Panc1 (cell line): ENCODE measurements at regions not wholly inside any gene's neighbourhood (a gene's known extent, or its start where the extent isn't known, plus 50 kb on each side); places are given as distances from the start of the nearest gene placed in this dataset.

Source experiments
- ATAC-seq: fragments of 200-7000 bp; cut with Tn5 transposase; 2 replicates; pipeline ENCODE4 v1.9.1; 2020; ENCODE audit warnings: mild to moderate bottlenecking, moderate library complexity
- BruUV-seq: library from RNA; stranded (reverse); fragments of 400-500 nt; replicated peaks from 2 replicates; lab custom pipeline; 2021; lab: Mats Ljungman, UMichigan
- CTCF ChIA-PET: fragments of 300-600 bp; sonication (Branson Sonifier 250); formaldehyde crosslinking; loops from one replicate; lab custom pipeline; 2022; ENCODE audit warnings: antibody characterized with exemption; lab: Charles Lee
- POLR2A ChIA-PET: fragments of 300-600 bp; sonication (Branson Sonifier 250); formaldehyde crosslinking; loops from one replicate; lab custom pipeline; 2022; ENCODE audit warnings: antibody characterized with exemption; lab: Charles Lee
- DNase-seq: peaks from one replicate; pipeline ENCODE4 v3.0.0-alpha.2; 2010; ENCODE audit warnings: low read depth, low spot score
- H3K27ac ChIP-seq: 2 replicates; pipeline ENCODE4 v1.5.1; 2011; ENCODE audit warnings: mild to moderate bottlenecking, low read length, inconsistent platforms
- H3K27me3 ChIP-seq: fragments of 200-500 bp; sonication (Bioruptor generic); 2 replicates; pipeline ENCODE4 v1.6.0; 2014; ENCODE audit warnings: low read length, inconsistent platforms; ENCODE audit not compliant: control insufficient read depth, insufficient read depth
- H3K36me3 ChIP-seq: fragments of 200-500 bp; sonication (Bioruptor generic); 2 replicates; pipeline ENCODE4 v1.5.1; 2014; ENCODE audit warnings: inconsistent platforms, mild to moderate bottlenecking, low read length, moderate library complexity; ENCODE audit not compliant: control insufficient read depth, insufficient read depth
- H3K4me1 ChIP-seq: 2 replicates; pipeline ENCODE4 v1.5.1; 2011; ENCODE audit warnings: inconsistent platforms, mild to moderate bottlenecking, low read length, moderate library complexity; ENCODE audit not compliant: control insufficient read depth, insufficient read depth
- H3K4me3 ChIP-seq, 2 experiments: 2 replicates each; pipeline ENCODE4 v1.5.1; 2011 to 2012; ENCODE audit warnings: low read depth in 2 of 2, low read length in 2 of 2, mild to moderate bottlenecking in 2 of 2, inconsistent platforms in 1 of 2, moderate library complexity in 1 of 2
- H3K9me3 ChIP-seq: fragments of 200-500 bp; sonication (Bioruptor generic); 2 replicates; pipeline ENCODE4 v1.5.1; 2014; ENCODE audit warnings: low read depth, mild to moderate bottlenecking, inconsistent platforms, low read length, moderate library complexity; ENCODE audit not compliant: control insufficient read depth, insufficient read depth
- POLR2AphosphoS5 ChIP-seq: IDR thresholded peaks from 2 replicates; pipeline ENCODE4 v1.6.1; 2012; ENCODE audit warnings: mild to moderate bottlenecking, low read depth, low read length, moderate library complexity
- SIN3A ChIP-seq: IDR thresholded peaks from 2 replicates; pipeline ENCODE4 v1.6.1; 2012; ENCODE audit warnings: low read depth, mild to moderate bottlenecking, low read length, moderate library complexity, borderline replicate concordance; ENCODE audit not compliant: insufficient read depth
- TCF7L2 ChIP-seq: IDR thresholded peaks from 2 replicates; pipeline ENCODE4 v1.6.1; 2011; ENCODE audit warnings: mild to moderate bottlenecking, low read depth, low read length, inconsistent platforms
- in situ Hi-C: cut with HindIII; loops from 2 replicates; pipeline ENCODE4 v1.10.0; 2016; ENCODE audit warnings: low sequenced_read_pairs, low pct_unique_long_range_greater_than_20kb
- intact Hi-C: fragments of 100-400 bp; cut with micrococcal nuclease; formaldehyde crosslinking; loops from one replicate; pipeline ENCODE4 v1.10.0; 2022; ENCODE audit not compliant: unreplicated experiment
- TF ChIP-seq, protein P1 (sequence below): fragments of 450-650 bp; IDR thresholded peaks from 2 replicates; pipeline ENCODE4 v1.5.1; 2017; ENCODE audit warnings: mild to moderate bottlenecking
- TF ChIP-seq, protein P2 (sequence below), 2 experiments: IDR thresholded peaks; 2 replicates each; pipeline ENCODE4 v1.6.1; 2011 to 2012; ENCODE audit warnings: low read depth in 2 of 2, control low read depth in 1 of 2, low read length in 1 of 2, mild to moderate bottlenecking in 1 of 2, moderate library complexity in 1 of 2; ENCODE audit not compliant: insufficient read depth in 1 of 2

DNA sequence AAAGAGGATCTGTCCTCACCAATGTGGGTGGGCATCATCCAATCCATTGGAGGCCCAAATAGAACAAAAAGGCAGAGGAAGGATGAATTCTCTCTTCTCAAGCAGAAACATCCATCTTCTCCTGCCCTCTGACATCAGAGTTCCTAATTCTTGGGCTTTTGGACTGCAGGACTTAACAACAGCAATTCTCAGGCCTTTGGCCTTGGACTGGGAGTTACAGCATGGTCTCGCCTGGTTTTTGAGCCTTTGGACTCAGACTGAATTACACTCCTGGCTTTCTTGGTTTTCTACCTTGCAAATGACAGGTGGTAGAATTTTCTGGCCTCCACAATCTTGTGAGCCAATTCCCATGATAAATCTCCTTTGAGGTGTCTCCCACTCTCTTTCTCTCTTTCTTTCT is 60.5 kb upstream of the CD180 start:
- H3K9me3 ChIP-seq = no peaks in the 10 kb centered on the region; the same call in 1 of the 2 replicates
- ATAC-seq = no peak
- no peaks in the 10 kb centered on the region for H3K4me1 ChIP-seq
- intact Hi-C loops = no loop called here
- H3K27ac ChIP-seq = no peak overlapping the region
- in situ Hi-C loops = no loop called here
- no peak for TF ChIP-seq POLR2AphosphoS5
- TF ChIP-seq, protein P1, sequence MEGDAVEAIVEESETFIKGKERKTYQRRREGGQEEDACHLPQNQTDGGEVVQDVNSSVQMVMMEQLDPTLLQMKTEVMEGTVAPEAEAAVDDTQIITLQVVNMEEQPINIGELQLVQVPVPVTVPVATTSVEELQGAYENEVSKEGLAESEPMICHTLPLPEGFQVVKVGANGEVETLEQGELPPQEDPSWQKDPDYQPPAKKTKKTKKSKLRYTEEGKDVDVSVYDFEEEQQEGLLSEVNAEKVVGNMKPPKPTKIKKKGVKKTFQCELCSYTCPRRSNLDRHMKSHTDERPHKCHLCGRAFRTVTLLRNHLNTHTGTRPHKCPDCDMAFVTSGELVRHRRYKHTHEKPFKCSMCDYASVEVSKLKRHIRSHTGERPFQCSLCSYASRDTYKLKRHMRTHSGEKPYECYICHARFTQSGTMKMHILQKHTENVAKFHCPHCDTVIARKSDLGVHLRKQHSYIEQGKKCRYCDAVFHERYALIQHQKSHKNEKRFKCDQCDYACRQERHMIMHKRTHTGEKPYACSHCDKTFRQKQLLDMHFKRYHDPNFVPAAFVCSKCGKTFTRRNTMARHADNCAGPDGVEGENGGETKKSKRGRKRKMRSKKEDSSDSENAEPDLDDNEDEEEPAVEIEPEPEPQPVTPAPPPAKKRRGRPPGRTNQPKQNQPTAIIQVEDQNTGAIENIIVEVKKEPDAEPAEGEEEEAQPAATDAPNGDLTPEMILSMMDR = no peak
- POLR2A ChIA-PET = no interaction called here
- H3K4me3 ChIP-seq = no peak overlapping the region
- no peaks in the 10 kb centered on the region; the same call in 1 of the 2 replicates for H3K36me3 ChIP-seq
- no peak for DNase-seq
- no peaks in the 10 kb centered on the region for H3K27me3 ChIP-seq
- no TSS peak for BruUV-seq
- CTCF ChIA-PET = no interaction called here

DNA sequence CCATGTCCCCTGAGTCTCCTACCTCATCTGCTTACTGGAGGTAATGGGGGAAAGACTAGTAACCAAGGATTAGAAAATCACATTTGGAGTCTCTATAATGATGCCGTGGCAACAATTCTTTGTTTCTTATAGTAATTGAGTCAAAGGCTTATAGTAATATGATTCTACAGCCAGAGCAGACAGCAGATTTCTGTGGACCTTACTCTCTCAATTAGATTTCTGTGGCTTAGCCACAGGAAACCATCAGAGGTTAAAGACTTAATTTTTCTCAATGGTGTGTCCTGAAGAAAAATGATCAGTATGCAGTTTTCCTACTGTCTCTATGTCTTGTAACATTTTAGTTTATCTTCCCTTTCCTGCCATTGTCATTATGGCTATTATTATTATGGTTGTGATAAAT is 59.3 kb upstream of the CD180 start:
- H3K4me1 ChIP-seq = no peaks in the 10 kb centered on the region
- no peak overlapping the region for H3K4me3 ChIP-seq
- intact Hi-C loops = no loop called here
- ChIA-PET POLR2A (no interaction called here), CTCF (no interaction called here)
- no peaks in the 10 kb centered on the region; the same call in 1 of the 2 replicates for H3K36me3 ChIP-seq
- in situ Hi-C loops = no loop called here
- TF ChIP-seq SIN3A (no peak), TCF7L2 (no peak), POLR2AphosphoS5 (no peak)
- TF ChIP-seq, protein P2, sequence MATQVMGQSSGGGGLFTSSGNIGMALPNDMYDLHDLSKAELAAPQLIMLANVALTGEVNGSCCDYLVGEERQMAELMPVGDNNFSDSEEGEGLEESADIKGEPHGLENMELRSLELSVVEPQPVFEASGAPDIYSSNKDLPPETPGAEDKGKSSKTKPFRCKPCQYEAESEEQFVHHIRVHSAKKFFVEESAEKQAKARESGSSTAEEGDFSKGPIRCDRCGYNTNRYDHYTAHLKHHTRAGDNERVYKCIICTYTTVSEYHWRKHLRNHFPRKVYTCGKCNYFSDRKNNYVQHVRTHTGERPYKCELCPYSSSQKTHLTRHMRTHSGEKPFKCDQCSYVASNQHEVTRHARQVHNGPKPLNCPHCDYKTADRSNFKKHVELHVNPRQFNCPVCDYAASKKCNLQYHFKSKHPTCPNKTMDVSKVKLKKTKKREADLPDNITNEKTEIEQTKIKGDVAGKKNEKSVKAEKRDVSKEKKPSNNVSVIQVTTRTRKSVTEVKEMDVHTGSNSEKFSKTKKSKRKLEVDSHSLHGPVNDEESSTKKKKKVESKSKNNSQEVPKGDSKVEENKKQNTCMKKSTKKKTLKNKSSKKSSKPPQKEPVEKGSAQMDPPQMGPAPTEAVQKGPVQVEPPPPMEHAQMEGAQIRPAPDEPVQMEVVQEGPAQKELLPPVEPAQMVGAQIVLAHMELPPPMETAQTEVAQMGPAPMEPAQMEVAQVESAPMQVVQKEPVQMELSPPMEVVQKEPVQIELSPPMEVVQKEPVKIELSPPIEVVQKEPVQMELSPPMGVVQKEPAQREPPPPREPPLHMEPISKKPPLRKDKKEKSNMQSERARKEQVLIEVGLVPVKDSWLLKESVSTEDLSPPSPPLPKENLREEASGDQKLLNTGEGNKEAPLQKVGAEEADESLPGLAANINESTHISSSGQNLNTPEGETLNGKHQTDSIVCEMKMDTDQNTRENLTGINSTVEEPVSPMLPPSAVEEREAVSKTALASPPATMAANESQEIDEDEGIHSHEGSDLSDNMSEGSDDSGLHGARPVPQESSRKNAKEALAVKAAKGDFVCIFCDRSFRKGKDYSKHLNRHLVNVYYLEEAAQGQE (IDR thresholded peaks at IDR 0.05; ENCODE audit: insufficient read depth in 1 of 2, low read depth in 2 of 2, low read length in 1 of 2) = no peak
- TF ChIP-seq, protein P1 = no peak
- H3K27me3 ChIP-seq = no peaks in the 10 kb centered on the region
- BruUV-seq = no TSS peak
- no peak overlapping the region for H3K27ac ChIP-seq
- ATAC-seq (no peak), DNase-seq (no peak)
- H3K9me3 ChIP-seq = no peaks in the 10 kb centered on the region; the same call in 1 of the 2 replicates

- BruUV-seq = no TSS peak
- intact Hi-C loops (no loop called here), in situ Hi-C loops (no loop called here)
- ChIA-PET POLR2A (no interaction called here), CTCF (no interaction called here)
- DNase-seq (no peak), ATAC-seq (no peak)
- Histone ChIP-seq H3K27ac (no peak overlapping the region), H3K27me3 (no peaks in the 10 kb centered on the region), H3K4me1 (no peaks in the 10 kb centered on the region), H3K4me3 (no peak overlapping the region), H3K36me3 (no peaks in the 10 kb centered on the region), H3K9me3 (no peaks in the 10 kb centered on the region; the same call in 1 of the 2 replicates)
- TF ChIP-seq, protein P2 (IDR thresholded peaks at IDR 0.05; ENCODE audit: insufficient read depth in 1 of 2, low read depth in 2 of 2, low read length in 1 of 2) = no peak
- no peak for TF ChIP-seq SIN3A
- TF ChIP-seq TCF7L2 = no peak
- TF ChIP-seq POLR2AphosphoS5 = no peak
Observed at GRCh38 chr5:67253911-67254310, 57.3 kb upstream of the CD180 start.
